Hematopoietic multipotent progenitor cell treated with erythropoietin and hydrocortisone succinate and interleukin-3 and kit ligand, for 6 days (in vitro differentiated cells): ENCODE measurements at regions not wholly inside any gene's neighbourhood (a gene's known extent, or its start where the extent isn't known, plus 50 kb on each side); places are given as distances from the start of the nearest gene placed in this dataset.
"Not testable (repeated sequence)": the region's sequence is repeated elsewhere in the genome, so short reads cannot be mapped to it uniquely, and the experiment has no call there.

Experiments used
- DNase-seq: peaks from one replicate; pipeline ENCODE4 v3.0.0-alpha.2; 2015

GRCh38 chr20:12211361-12211760, 293.7 kb downstream of the BTBD3 start:
- DNase-seq, result no peak

- DNase-seq, result no peak
Measured at GRCh38 chr20:12217382-12217781, 299.7 kb downstream of the BTBD3 start.

- DNase-seq, result no peak
Measured at GRCh38 chr20:12219798-12220197, 302.1 kb downstream of the BTBD3 start.

GRCh38 chr20:12223057-12223456, 305.4 kb downstream of the BTBD3 start:
- no peak for DNase-seq

GRCh38 chr20:12225898-12226297, 308.2 kb downstream of the BTBD3 start:
- no peak for DNase-seq

DNA sequence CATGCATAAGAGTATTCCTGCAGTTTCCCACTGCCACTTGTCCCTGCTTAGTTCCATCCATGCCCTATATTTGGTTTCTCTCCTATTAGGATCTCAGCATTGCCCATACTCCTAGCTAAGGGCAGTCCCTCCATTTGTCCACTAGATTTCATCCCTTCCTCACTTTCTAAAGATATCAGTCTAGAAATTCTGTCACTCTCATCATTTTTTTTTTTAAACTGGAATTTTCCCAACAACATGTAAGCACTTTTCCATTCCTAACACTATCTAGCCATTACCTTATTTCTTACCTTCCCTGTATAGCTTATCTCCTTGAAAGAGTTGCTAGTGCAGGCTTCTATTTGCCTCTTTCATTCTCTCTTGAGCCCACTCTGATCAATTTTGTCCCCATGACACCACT, 312.2 kb downstream of the BTBD3 start:
- DNase-seq, result no peak

DNA sequence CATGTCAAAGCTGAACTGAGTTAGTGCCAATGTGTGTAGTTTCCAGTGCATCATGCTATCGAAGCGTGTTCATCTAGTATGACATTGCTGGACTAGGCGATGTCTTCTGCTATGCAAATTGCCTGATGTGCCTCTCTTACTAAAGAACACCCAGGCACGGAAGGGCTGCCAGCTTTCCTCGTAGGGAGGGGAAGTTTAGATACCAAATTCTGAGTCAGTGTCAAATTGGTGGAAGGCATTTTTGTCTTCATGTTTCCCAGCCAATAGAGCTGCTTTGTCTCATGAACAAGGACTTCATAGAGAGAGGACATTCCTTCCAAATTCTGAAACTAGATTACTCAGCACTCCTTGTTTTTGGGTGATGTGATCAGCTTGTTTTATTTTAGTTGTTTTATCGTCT, 320.1 kb downstream of the BTBD3 start:
- DNase-seq, result no peak

DNA sequence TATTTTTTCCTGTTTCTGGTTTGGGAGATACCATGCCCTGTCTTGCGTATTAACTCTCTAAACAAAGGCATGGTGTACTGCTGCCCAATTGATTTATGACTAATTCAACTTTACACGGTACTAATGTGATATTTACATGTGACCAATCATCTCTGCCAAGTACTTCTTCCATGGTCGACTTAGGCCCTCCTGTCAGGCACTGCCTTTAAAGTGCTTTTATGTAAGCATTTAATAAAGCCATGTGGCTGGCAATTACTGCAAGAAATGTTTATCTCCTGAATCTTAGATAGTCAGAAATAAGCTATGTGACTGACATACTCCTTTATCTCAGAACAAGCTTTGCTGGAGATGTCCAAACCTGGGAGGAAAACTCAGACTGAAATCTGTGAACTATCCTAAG, 323.4 kb downstream of the BTBD3 start:
- DNase-seq, result no peak

GRCh38 chr20:12243327-12243726, 325.6 kb downstream of the BTBD3 start:
- DNase-seq, result peak; percentile 27

- DNase-seq, result no peak
Measured at GRCh38 chr20:12248481-12248880, 330.8 kb downstream of the BTBD3 start.

GRCh38 chr20:12250661-12251060, 333.0 kb downstream of the BTBD3 start:
- DNase-seq, result not testable (repeated sequence)

- DNase-seq, result no peak
Measured at GRCh38 chr20:12252793-12253192, 335.1 kb downstream of the BTBD3 start.

DNA sequence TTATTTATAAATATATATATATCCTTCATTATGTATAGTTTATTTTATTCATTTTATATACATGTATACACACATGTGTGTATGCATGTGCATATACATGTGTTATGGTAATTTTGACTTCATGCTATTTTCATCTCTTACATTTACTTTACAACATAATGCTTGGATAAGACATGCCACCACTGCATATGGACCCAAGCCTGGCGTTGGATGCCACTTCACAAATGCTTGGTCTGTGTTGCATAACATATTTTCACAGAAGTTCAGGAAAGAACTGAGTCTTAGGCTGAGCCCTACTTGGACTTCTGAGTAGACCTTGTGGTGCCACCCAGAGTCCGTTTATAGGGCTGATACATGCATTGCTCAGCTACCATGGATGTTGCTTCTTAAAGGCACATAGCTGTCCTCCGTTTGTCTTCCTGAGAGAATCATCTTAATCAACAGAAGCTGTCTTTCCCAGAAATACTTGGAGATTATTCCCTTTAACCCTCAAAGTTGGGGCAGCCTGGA, 337.8 kb downstream of the BTBD3 start:
- DNase-seq, result no peak

- DNase-seq, result no peak
Measured at GRCh38 chr20:12256806-12257205, 339.1 kb downstream of the BTBD3 start.

DNA sequence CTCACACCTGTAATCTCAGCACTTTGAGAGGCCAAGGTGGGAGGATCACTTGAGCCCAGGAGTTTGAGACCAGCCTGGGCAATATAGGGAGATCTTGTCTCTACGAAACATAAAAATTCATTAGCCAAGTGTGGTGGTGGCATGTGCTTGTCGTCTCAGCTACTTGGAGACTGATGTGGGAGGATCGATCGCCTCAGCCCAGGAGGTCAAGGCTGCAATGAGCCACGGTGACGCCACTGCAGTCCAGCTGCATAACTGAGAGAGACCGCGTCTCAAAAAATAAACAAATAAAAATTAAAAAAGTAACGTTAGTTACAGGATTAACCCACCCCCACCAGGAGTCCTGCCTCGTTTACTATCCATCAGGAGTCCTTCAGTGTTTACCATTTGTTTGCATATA, 345.1 kb downstream of the BTBD3 start:
- no peak for DNase-seq

DNA sequence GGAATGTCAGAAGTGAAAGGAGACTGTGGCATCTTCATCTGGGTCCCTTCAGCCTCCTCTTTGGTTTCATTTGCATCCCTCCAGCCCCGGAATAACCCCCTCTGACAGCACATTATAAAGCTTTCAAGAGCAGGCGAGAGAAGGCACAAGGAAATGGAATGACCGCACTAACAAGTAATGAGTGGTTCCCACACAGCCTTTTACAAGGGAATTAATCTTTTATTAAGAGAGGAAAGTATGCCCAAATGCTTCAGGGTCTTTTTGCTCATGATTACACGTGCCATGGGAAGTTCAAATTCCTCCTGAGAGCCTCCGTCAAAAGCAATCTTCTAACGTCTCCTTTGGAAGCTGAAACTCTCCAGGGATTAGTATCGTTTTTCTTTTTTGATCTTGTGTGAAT, 347.0 kb downstream of the BTBD3 start:
- no peak for DNase-seq

GRCh38 chr20:12265662-12266061, 348.0 kb downstream of the BTBD3 start:
- DNase-seq, result no peak

DNA sequence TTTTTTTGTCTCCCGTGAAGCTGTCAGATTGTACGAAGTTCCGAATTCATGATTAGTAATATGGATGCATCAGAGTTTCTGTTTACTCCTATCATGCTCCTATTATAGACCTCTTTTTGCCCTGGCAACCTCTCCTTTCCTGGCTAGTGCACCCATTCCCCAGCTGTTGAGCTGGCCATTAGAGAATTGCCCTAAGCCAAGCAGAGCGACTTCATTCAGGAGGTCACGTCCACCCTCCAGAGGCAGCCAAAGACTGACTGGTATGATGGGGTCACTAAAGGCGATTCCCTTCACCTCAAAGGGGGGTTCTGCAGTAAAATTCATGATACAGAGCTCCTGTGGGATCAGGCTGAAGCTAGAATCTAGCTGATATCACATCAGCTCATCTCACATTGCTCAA, 351.9 kb downstream of the BTBD3 start:
- no peak for DNase-seq

- DNase-seq, result no peak
Measured at GRCh38 chr20:12270863-12271262, 353.2 kb downstream of the BTBD3 start.

- DNase-seq, result no peak
Measured at GRCh38 chr20:12276011-12276673, 358.4 kb downstream of the BTBD3 start.

DNA sequence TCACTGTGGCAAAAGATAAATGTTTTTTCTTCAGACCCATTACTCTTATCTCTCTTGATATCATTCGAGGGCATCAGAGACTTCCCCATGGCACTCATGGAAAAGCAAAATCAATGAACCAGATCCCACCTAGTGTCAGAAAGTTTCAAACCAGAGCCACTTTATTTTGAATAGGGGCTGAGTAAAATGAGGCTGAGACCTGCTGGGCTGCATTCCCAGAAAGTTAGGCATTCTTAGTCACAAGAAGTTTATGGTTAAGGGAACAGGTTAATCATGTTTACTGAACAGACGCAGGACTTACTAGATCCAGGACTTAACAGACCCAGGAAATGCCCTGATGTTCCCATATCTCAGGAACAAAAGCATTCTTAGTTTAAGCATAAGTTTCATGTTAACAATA, 369.9 kb downstream of the BTBD3 start:
- no peak for DNase-seq

DNA sequence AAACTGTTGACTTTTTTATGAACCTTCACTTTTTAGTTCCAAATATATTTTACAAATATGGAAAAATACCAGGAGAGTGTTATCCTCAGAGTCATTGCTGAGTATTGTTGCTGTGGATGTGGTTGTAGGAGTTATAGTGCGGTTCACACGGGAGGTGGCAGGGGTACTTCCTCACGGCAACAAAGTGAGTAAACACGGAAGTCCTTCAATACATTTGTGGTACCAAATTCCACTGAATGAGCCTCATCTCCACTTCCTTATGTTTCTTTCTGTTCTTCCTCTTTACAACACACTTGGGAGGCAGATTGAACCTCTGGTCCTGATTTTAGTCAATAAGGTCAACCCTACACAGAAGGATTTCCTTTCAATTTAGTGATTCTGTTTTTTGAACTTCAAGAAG, 371.8 kb downstream of the BTBD3 start:
- no peak for DNase-seq

GRCh38 chr20:12291386-12291785, 373.7 kb downstream of the BTBD3 start:
- no peak for DNase-seq

GRCh38 chr20:12293900-12294299, 376.2 kb downstream of the BTBD3 start:
- DNase-seq, result no peak

GRCh38 chr20:12294678-12295077, 377.0 kb downstream of the BTBD3 start:
- DNase-seq, result no peak
